ENCODE measurements at regions not wholly inside any gene's neighbourhood (a gene's known extent, or its start where the extent isn't known, plus 50 kb on each side); places are given as distances from the start of the nearest gene placed in this dataset.

GRCh38 chr18:22613788-22614187 is 196.1 kb upstream of the CTAGE1 start:
- 21% methylated on average over 3 of the region's 3 CpGs for WGBS (ENCODE audit: insufficient coverage, insufficient replicate concordance, low lambda C conversion rate, missing lambda C conversion rate)
- Histone ChIP-seq H3K9me3 (replicated peaks; ENCODE audit: control insufficient read depth, insufficient read depth, low read length) (no peaks in the 10 kb centered on the region), H3K4me1 (ENCODE audit: control insufficient read depth, insufficient read depth, low read length) (no peaks in the 10 kb centered on the region), H3K36me3 (ENCODE audit: control insufficient read depth in 2 of 2, insufficient read depth in 2 of 2, low read length in 1 of 2) (no peaks in the 10 kb centered on the region), H3K9ac (ENCODE audit: control insufficient read depth, insufficient read depth, low read length) (no peak overlapping the region), H3K4me3 (no peak overlapping the region), H2AFZ (ENCODE audit: control insufficient read depth, low read depth, low read length) (no peak overlapping the region), H3K27me3 (replicated peaks in 1 of 2; ENCODE audit: control insufficient read depth in 2 of 2, insufficient read depth in 2 of 2, low read length in 1 of 2) (no peaks in the 10 kb centered on the region; a peak in 2 of 4 replicates), H3K27ac (ENCODE audit: control insufficient read depth, insufficient read depth) (no peak overlapping the region), H3K4me2 (ENCODE audit: control insufficient read depth, insufficient read depth) (no peak overlapping the region), H3K79me2 (ENCODE audit: control insufficient read depth, insufficient read depth, low read length) (no peaks in the 10 kb centered on the region), H4K20me1 (ENCODE audit: control insufficient read depth, insufficient read depth) (no peaks in the 10 kb centered on the region)
- no peak for TF ChIP-seq MYC (IDR thresholded peaks at IDR 0.05; ENCODE audit: insufficient read depth, insufficient read length, insufficient replicate concordance, low read length, severe bottlenecking)
- TF ChIP-seq ZSCAN29 (IDR thresholded peaks at IDR 0.05): no peak
- no peak for TF ChIP-seq ZNF622 (IDR thresholded peaks at IDR 0.05)
- no peak for TF ChIP-seq RUNX3 (IDR thresholded peaks at IDR 0.05; ENCODE audit: low read length)
- no peak for TF ChIP-seq KDM1A (IDR thresholded peaks at IDR 0.05; ENCODE audit: borderline replicate concordance)
- TF ChIP-seq ATF2 (IDR thresholded peaks at IDR 0.05; ENCODE audit: low read length): no peak
- TF ChIP-seq STAT3 (IDR thresholded peaks at IDR 0.05; ENCODE audit: low read depth, low read length): no peak
- no peak for TF ChIP-seq PKNOX1 (IDR thresholded peaks at IDR 0.05)
- TF ChIP-seq ZNF384 (IDR thresholded peaks at IDR 0.05; ENCODE audit: borderline replicate concordance, low read depth, low read length): no peak
- TF ChIP-seq SPI1 (IDR thresholded peaks at IDR 0.05; ENCODE audit: borderline replicate concordance, insufficient read depth, low read depth, low read length): no peak
- POLR2A ChIA-PET: no interaction called here
- in situ Hi-C loops (cut with MboI) (loop anchor here (25.0 kb wide), 1 partner anchor 99 kb away; no protein-coding TSS in a partner anchor), intact Hi-C loops (cut with micrococcal nuclease; ENCODE audit: unreplicated experiment) (no loop called here)
- ATAC-seq (no peak), FAIRE-seq (no peak), DNase-seq (ENCODE audit: low read depth, low spot score) (no peak)
- CTCF ChIA-PET: no interaction called here
- RAD21 ChIA-PET (ENCODE audit: unreplicated experiment): no interaction called here
- no TSS peak for BruUV-seq (replicated peaks)
- SMC1A ChIA-PET (ENCODE audit: uncharacterized antibody, unreplicated experiment): no interaction called here

Data from GM12878 (cell line).